Stimulated activated CD8-positive, alpha-beta memory T cell treated with anti-CD3 and anti-CD28 coated beads, Interleukin-7, amount 100 ng/mL, for 24 hours (primary cell): ENCODE measurements at regions not wholly inside any gene's neighbourhood (a gene's known extent, or its start where the extent isn't known, plus 50 kb on each side); places are given as distances from the start of the nearest gene placed in this dataset.
"Not testable (repeated sequence)": the region's sequence is repeated elsewhere in the genome, so short reads cannot be mapped to it uniquely, and the experiment has no call there.

Experiments used
- DNase-seq: peaks from one replicate; pipeline ENCODE4 v3.0.0-alpha.2; 2020; ENCODE audit warnings: low read depth

DNA sequence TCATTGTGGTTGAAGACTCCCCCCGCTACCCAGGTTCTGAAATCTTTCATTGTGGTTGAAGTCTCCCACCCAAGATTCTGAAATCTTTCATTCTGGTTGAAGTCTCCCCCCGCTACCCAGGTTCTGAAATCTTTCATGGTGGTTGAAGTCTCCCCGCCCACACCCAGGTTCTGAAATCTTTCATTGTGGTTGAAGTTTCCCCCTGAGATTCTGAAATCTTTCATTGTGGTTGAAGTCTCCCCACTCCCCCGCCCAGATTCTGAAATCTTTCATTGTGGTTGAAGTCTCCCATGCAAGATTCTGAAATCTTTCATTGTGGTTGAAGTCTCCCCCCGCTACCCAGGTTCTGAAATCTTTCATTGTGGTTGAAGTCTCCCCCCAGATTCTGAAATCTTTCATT is 916.0 kb downstream of the BRD1 start:
- DNase-seq: not testable (repeated sequence)

DNA sequence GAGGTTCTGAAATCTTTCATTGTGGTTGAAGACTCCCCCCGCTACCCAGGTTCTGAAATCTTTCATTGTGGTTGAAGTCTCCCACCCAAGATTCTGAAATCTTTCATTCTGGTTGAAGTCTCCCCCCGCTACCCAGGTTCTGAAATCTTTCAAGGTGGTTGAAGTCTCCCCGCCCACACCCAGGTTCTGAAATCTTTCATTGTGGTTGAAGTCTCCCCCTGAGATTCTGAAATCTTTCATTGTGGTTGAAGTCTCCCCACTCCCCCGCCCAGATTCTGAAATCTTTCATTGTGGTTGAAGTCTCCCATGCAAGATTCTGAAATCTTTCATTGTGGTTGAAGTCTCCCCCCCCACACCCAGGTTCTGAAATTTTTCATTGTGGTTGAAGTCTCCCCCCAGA is 916.6 kb downstream of the BRD1 start:
- DNase-seq: not testable (repeated sequence)

DNA sequence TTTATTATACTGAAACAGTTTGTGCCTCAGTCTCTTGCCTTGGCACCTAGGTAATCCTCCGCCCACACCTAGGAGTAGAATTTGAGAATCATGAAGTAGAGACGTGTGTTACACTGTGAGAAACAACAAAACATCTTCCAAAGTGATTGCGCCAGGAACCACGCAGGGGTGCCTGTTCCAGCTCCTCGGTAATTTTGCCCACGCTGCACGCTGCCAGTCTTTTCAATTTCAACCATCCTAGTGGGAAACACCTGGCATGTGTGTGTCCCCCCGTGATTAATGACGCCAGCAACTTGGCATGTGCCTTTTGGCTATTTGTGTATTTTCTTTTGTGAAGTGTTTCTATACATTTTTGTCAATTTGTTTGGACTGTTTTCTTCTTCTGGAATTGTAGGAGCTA is 919.1 kb downstream of the BRD1 start:
- no peak for DNase-seq

DNA sequence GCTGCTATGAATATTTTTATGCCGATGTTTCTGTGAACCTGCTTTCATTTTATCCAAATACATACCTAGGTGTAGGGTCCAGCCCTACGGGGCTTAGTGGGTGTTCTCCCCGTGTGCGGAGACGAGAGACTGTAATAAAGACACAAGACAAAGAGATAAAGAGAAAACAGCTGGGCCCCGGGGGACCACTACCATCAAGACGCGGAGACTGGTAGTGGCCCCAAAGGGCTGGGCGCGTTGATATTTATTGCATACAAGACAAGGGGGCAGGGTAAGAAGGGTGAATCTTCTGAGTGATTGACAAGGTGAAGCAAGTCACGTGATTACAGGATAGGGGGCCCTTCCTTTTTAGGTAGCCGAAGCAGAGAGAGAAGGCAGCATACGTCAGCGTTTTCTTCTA is 920.1 kb downstream of the BRD1 start:
- DNase-seq: no peak

- no peak for DNase-seq
Measured at GRCh38 chr22:48906216-48906835, 921.3 kb downstream of the BRD1 start.

DNA sequence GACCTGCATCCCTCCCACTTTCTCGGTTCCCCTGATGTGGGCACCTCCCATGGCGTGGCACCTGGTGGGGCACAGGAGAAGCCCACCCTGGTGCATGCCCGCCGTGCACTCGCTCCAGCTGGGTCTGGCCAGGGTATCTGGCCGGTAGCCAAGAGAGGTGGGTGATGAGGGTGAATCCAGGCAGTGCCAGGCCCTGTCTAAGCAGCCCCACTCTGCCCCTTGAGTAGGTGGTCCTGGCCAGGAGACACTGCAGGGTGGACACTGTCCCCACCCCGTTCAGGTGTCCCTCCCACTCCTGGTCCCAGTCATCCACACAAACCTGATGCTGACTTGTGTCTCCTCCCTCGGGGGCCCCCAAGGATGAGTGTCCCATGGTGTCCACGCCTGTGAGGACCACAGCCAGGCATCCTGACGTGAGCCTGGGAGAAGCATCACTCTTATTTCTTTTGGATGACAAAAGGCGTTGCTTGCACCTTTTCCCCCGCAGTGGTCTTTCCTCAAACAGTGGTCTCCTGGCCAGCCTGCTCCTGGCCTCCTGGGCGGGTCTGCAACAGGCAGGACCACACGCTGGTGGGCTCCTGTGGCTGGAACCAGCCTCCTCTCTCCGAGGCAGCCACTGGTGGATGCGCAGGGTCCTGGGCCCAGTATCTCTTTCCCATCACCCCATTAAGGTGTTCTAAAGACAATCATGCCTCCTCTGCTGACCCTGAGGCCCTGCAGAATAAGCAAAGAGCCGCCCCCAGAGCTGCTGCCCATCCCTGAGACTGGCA is 922.3 kb downstream of the BRD1 start:
- DNase-seq: no peak

DNA sequence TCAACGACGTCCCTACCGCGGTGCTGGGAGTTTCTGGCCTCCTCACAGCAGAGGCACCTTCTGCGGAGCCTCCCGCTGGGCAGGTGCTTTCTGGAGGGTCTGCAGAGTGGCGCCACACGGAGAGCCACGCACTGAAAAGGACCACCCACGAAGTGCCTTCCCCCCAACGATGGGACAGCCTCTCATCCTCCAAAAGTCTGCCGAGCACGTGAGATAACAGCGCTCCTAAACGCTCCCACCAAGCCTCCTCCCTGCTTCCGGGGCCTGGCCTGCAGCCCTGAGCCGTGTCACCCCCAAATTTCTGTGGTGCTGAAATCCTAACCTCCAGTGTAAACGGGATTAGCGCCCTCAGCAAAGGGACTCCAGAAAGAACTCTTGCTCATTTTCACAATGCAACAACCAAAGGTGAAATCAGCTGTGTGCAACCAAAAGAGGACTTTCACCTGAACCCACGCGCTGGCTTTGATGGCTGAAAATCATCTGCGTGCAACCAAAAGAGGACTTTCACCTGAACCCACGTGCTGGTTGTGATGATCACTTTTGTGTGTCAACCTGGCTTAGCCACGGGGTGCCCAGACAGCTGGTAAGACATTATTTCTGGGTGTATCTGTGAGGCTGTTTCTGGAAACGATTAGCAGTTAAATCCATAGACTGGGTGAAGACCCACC is 924.6 kb downstream of the BRD1 start:
- DNase-seq: no peak

- no peak for DNase-seq
Measured at GRCh38 chr22:48902001-48902869, 925.4 kb downstream of the BRD1 start.

- DNase-seq: no peak
Measured at GRCh38 chr22:48901324-48901723, 926.3 kb downstream of the BRD1 start.

GRCh38 chr22:48900626-48901025 is 927.0 kb downstream of the BRD1 start:
- no peak for DNase-seq

DNA sequence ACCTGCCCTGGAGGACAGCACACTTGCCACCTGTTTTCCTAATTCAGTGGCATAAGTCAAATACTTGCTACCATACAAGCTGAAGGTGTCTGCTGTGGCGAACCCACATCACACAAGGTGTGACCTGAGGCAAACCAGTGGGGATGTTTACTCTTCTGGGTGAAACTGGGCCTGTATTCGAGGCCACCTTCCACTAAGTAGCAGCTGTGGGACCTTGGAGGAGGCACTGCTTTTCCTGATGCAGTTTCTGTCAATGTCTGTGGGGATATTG is 927.4 kb downstream of the BRD1 start:
- no peak for DNase-seq

DNA sequence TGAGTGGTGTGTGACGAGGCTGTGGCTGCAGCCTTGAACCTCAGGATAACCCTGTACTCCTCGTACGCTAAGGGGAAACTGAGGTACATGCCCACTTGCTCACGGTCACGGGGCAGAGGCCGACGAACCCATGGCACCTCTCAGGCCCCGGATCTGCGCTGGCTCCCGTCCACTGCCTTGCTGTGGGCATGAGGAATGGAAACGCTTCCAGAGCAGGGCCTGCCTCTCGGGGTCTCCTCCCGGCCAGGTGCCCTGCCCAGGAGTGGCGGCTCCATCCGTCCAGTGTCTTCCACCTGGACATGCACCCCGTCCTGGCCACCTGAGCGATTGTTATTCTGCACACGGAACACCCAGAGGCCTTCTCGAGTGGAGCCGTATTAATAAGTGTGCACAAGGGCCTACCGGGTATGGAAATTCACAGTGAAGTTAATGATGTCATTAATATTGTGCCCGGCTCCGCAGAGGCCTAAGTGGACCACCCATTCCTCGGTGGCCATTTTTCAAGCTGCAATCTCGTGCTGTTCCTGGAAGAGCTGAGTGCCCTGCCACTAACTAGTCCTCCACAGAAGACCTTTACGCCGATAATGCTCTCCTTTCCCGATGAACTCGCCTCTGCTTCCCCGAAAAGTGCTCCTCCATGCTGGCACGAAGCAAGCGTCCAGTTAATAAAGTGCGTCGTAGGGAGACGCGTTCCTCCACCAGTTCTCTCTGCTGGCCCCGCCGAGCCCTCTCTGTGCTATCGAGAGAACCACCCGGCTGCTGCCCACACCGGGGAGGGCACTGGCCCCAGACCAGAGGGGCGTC is 927.9 kb downstream of the BRD1 start:
- DNase-seq: no peak

GRCh38 chr22:48898524-48899250 is 929.0 kb downstream of the BRD1 start:
- DNase-seq: no peak

- no peak for DNase-seq
Measured at GRCh38 chr22:48897645-48898370, 929.9 kb downstream of the BRD1 start.

DNA sequence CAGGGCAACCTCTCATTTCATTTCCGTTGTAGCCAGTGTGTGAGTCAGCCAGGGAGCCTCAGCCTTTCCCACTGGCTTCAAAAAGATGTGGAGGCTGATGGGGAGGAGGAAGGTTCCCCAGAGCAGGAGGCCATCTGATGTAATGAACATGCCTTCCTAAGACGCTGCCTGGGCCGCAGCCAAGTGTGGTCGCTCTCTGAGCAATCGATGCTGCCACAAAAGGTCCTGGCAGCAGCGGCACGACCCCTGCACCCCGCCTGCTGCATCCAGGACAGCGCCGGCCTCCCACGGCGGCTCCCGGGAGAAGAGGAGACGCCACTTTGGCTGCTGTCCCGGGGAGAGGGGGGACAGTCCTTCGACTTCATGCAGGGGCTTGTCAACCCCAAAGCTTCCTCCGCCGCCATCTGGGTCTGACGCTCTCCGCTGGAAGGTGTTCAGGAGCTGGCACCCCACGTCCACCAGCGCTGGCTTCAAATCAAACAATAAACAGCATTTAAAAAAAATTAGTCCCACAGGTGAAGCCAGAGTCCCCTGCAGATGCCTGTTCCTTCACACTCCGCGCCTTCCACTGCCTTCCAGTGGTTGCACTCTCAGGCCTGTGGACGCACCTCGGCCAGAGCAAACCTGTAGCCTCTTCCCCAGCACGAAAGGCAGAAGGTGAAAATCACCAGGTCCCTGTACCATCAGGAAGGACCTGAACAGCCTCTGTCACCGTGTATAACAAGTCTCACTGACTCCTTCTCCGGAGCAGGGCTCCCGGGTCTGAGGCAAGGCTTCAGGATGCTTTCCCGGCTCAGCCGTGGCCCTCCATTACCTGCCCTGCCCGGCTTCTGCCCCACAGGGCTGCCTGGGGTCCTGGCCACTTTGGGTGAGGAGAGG is 930.7 kb downstream of the BRD1 start:
- no peak for DNase-seq

DNA sequence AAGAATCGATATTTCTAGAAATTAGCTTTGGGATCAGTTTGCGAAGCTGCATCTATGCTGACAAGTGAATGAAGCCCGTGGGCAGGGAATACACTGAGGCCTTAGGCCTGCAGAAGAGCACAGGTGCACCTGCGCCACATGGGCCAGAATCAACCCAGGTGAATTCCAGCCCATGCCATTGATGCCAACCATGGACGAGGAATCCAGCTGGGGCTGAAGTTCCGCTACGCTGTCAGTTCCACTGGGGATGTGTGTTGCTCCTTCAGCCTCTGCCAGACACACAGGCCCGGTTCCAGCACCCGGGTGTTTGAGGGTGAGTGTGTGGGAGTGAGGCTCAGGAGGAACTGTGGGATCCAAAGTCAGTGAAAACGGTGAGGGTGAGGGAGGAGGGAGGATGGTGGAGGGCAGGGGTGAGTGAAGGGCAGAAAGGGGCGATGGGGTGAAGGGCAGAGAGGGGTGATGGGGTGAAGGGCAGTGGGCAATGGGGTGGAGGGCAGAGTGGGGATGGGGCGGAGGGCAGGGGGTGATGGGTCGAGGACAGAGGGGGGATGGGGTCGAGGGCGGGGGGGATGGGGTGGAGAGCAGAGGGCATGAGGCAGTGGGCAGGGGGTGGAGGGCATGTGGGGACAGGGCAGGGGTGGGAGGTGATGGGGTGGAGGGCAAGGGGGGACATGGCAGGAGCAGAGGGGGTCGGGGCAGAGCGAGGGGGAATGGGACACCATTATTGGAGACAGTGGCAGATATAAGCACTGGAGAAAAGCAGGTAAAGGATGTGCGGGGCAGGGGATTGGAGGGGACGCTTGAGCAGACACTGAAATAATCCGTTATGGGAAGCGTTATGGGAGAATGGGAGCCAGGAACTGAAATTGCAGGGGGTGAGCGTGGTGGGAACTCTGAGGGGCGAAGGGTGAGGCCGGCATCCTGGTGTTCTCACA is 931.6 kb downstream of the BRD1 start:
- DNase-seq: no peak

DNA sequence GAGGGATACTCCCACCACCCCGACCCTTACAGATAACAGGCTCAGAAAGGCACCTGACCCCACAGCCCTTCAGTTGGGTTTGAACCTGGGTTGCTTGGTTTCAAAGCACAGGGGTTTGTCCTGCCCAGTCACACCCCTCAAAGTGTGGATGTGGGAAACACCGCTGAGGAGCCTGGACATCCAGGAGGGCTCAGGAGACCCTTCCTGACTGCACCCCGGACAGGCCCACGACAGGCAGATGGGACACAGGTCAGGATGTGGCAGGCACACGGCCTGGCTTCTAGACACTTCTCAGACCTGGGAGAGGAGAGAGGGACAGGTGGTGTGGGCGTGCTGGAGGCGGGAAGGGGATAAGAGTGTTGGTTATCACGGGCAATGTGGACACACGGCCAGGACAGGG is 932.3 kb downstream of the BRD1 start:
- no peak for DNase-seq

- no peak for DNase-seq
Measured at GRCh38 chr22:48894804-48895250, 932.8 kb downstream of the BRD1 start.
